ENCODE measurements at regions not wholly inside any gene's neighbourhood (a gene's known extent, or its start where the extent isn't known, plus 50 kb on each side); places are given as distances from the start of the nearest gene placed in this dataset.

- Histone ChIP-seq H3K4me3 (no peak overlapping the region), H3K9me3 (replicated peaks in 1 of 3) (no peaks in the 10 kb centered on the region), H3K4me1 (replicated peaks in 1 of 2) (no peaks in the 10 kb centered on the region), H3K27ac (no peak overlapping the region), H3K36me3 (replicated peaks in 1 of 2) (no peaks in the 10 kb centered on the region), H3K27me3 (no peaks in the 10 kb centered on the region)
- TF ChIP-seq POLR2A (IDR thresholded peaks at IDR 0.05) (no peak), CTCF (IDR thresholded peaks at IDR 0.05) (no peak)
- intact Hi-C loops (cut with DNase I), result no loop called here
- no peak for DNase-seq
These were observed 403.5 kb upstream of the TYRP1 start for GRCh38 chr9:12289711-12290110.

- Histone ChIP-seq H3K9me3 (replicated peaks in 1 of 3) (no peaks in the 10 kb centered on the region), H3K4me1 (replicated peaks in 1 of 2) (no peaks in the 10 kb centered on the region), H3K27ac (no peak overlapping the region), H3K4me3 (no peak overlapping the region), H3K36me3 (replicated peaks in 1 of 2) (no peaks in the 10 kb centered on the region), H3K27me3 (no peaks in the 10 kb centered on the region)
- intact Hi-C loops (cut with DNase I), result no loop called here
- WGBS, 4 donors, result 76 to 100% (median 80%) methylated on average over 1 to 3 of the region's 3 CpGs
- no peak for DNase-seq
- TF ChIP-seq CTCF (IDR thresholded peaks at IDR 0.05), result no peak
- no peak for TF ChIP-seq POLR2A (IDR thresholded peaks at IDR 0.05)
These were observed 402.9 kb upstream of the TYRP1 start for GRCh38 chr9:12290166-12290869.

GRCh38 chr9:12305211-12305610 lies 388.0 kb upstream of the TYRP1 start:
- intact Hi-C loops (cut with DNase I), result no loop called here
- no peak overlapping the region for H3K27ac ChIP-seq
- H3K9me3 ChIP-seq (replicated peaks in 1 of 3), result no peaks in the 10 kb centered on the region
- H3K27me3 ChIP-seq, result no peaks in the 10 kb centered on the region
- TF ChIP-seq POLR2A (IDR thresholded peaks at IDR 0.05) (no peak), CTCF (IDR thresholded peaks at IDR 0.05) (no peak)
- no peaks in the 10 kb centered on the region for H3K36me3 ChIP-seq (replicated peaks in 1 of 2)
- 88 to 96% (median 91%) methylated on average over 1 of the region's 1 CpG for WGBS, 4 donors
- no peaks in the 10 kb centered on the region for H3K4me1 ChIP-seq (replicated peaks in 1 of 2)
- DNase-seq, result no peak
- H3K4me3 ChIP-seq, result no peak overlapping the region

GRCh38 chr9:12314589-12314988 lies 378.6 kb upstream of the TYRP1 start:
- H3K4me3 ChIP-seq, result no peak overlapping the region
- TF ChIP-seq CTCF (IDR thresholded peaks at IDR 0.05) (no peak), POLR2A (IDR thresholded peaks at IDR 0.05) (no peak)
- no peak overlapping the region for H3K27ac ChIP-seq
- no peaks in the 10 kb centered on the region for H3K4me1 ChIP-seq (replicated peaks in 1 of 2)
- DNase-seq, result no peak
- no peaks in the 10 kb centered on the region for H3K9me3 ChIP-seq (replicated peaks in 1 of 3)
- H3K27me3 ChIP-seq, result no peaks in the 10 kb centered on the region
- intact Hi-C loops (cut with DNase I), result no loop called here
- no peaks in the 10 kb centered on the region for H3K36me3 ChIP-seq (replicated peaks in 1 of 2)
- WGBS, 4 donors, result 63 to 75% (median 70%) methylated on average over 4 of the region's 4 CpGs
